ENCODE measurements at regions not wholly inside any gene's neighbourhood (a gene's known extent, or its start where the extent isn't known, plus 50 kb on each side); places are given as distances from the start of the nearest gene placed in this dataset.
"Not testable (repeated sequence)": the region's sequence is repeated elsewhere in the genome, so short reads cannot be mapped to it uniquely, and the experiment has no call there.

GRCh38 chr3:82128271-82128670 is 366.8 kb upstream of the GBE1 start:
- TF ChIP-seq, protein P1, sequence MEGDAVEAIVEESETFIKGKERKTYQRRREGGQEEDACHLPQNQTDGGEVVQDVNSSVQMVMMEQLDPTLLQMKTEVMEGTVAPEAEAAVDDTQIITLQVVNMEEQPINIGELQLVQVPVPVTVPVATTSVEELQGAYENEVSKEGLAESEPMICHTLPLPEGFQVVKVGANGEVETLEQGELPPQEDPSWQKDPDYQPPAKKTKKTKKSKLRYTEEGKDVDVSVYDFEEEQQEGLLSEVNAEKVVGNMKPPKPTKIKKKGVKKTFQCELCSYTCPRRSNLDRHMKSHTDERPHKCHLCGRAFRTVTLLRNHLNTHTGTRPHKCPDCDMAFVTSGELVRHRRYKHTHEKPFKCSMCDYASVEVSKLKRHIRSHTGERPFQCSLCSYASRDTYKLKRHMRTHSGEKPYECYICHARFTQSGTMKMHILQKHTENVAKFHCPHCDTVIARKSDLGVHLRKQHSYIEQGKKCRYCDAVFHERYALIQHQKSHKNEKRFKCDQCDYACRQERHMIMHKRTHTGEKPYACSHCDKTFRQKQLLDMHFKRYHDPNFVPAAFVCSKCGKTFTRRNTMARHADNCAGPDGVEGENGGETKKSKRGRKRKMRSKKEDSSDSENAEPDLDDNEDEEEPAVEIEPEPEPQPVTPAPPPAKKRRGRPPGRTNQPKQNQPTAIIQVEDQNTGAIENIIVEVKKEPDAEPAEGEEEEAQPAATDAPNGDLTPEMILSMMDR (IDR thresholded peaks at IDR 0.05) = no peak
- Histone ChIP-seq H3K4me1 (no peaks in the 10 kb centered on the region), H3K4me3 (ENCODE audit: low read depth, low read length) (no peak overlapping the region), H3K79me2 (no peaks in the 10 kb centered on the region), H3K9me3 (ENCODE audit: control insufficient read depth, low read length) (no peaks in the 10 kb centered on the region), H3K27ac (no peak overlapping the region), H3K9ac (no peak overlapping the region), H2AFZ (no peak overlapping the region), H3K4me2 (ENCODE audit: low read length) (no peak overlapping the region), H3K27me3 (ENCODE audit: control insufficient read depth, insufficient read depth, low read length) (no peaks in the 10 kb centered on the region), H3K36me3 (ENCODE audit: control insufficient read depth, insufficient read depth, low read length) (no peaks in the 10 kb centered on the region)

DNA sequence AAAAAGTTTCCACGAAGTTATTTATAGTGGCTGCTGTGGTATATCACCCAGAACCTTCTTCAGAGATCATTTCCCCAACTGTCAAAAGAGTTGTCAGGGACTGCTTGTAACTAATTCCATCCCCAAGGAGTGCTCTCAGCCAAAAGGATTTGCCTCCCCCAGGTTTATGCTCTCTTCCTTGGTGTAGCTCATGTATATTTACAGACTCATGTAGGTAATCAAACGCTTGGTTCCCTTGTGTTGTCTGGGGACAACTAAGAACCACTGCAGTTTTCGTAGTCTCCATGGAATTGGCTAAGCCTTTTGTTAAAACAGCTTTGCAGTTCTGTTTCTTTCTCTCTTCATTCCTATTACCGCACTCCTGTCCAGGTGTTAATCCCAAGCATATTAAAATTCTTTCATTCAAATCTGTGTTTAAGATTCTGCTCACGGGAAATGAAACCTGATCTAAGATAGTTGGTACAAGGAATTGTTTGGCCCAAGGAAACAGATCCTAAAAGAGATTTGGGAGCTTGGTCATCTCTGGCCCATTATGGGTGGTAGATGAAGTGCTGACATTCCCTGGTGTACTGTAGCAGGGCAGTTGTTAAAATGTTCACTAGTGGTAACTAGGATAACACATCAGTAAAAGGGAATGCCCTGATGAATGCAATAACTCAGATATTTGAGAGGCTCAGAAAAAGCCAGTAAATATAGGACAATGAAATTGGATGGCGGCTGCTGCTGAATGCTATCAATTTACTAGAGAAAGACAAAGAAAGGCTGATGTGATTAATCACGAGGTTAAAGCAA is 361.3 kb upstream of the GBE1 start:
- no peak overlapping the region for H3K9ac ChIP-seq
- TF ChIP-seq, protein P1 (IDR thresholded peaks at IDR 0.05) = no peak
- no peaks in the 10 kb centered on the region for H3K4me1 ChIP-seq
- no peaks in the 10 kb centered on the region for H3K9me3 ChIP-seq (ENCODE audit: control insufficient read depth, low read length)
- H2AFZ ChIP-seq = no peak overlapping the region
- no peaks in the 10 kb centered on the region for H3K27me3 ChIP-seq (ENCODE audit: control insufficient read depth, insufficient read depth, low read length)
- no peaks in the 10 kb centered on the region for H3K36me3 ChIP-seq (ENCODE audit: control insufficient read depth, insufficient read depth, low read length)
- H3K79me2 ChIP-seq = no peaks in the 10 kb centered on the region
- H3K27ac ChIP-seq = no peak overlapping the region
- no peak overlapping the region for H3K4me3 ChIP-seq (ENCODE audit: low read depth, low read length)
- H3K4me2 ChIP-seq (ENCODE audit: low read length) = no peak overlapping the region

GRCh38 chr3:82114589-82114988 is 353.1 kb upstream of the GBE1 start:
- H3K4me3 ChIP-seq (ENCODE audit: low read depth, low read length) = no peak overlapping the region
- H3K4me2 ChIP-seq (ENCODE audit: low read length) = no peak overlapping the region
- H3K36me3 ChIP-seq (ENCODE audit: control insufficient read depth, insufficient read depth, low read length) = no peaks in the 10 kb centered on the region
- no peaks in the 10 kb centered on the region for H3K79me2 ChIP-seq
- H3K9me3 ChIP-seq (ENCODE audit: control insufficient read depth, low read length) = no peaks in the 10 kb centered on the region
- H3K27ac ChIP-seq = no peak overlapping the region
- TF ChIP-seq, protein P1 (IDR thresholded peaks at IDR 0.05) = no peak
- no peaks in the 10 kb centered on the region for H3K4me1 ChIP-seq
- H3K9ac ChIP-seq = no peak overlapping the region
- H3K27me3 ChIP-seq (ENCODE audit: control insufficient read depth, insufficient read depth, low read length) = no peaks in the 10 kb centered on the region
- no peak overlapping the region for H2AFZ ChIP-seq

DNA sequence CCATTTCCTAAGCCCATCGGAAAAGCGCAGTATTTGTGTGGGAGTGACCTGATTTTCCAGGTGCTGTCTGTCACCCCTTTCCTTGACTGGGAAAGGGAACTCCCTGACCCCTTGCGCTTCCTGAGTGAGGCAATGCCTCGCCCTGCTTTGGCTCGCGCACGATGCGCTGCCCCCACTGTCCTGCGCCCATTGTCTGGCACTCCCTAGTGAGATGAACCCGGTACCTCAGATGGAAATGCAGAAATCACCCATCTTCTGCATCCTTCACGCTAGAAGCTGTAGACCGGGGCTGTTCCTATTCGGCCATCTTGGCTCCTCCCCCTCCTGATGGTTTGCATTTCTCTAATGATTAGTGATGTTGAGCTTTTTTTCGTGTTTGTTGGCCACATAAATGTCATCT is 349.3 kb upstream of the GBE1 start:
- not testable (repeated sequence) for H3K4me3 ChIP-seq (ENCODE audit: low read depth, low read length); H2AFZ ChIP-seq; H3K9me3 ChIP-seq (ENCODE audit: control insufficient read depth, low read length); H3K27ac ChIP-seq; H3K9ac ChIP-seq; H3K4me2 ChIP-seq (ENCODE audit: low read length); H3K36me3 ChIP-seq (ENCODE audit: control insufficient read depth, insufficient read depth, low read length); H3K27me3 ChIP-seq (ENCODE audit: control insufficient read depth, insufficient read depth, low read length); H3K4me1 ChIP-seq; H3K79me2 ChIP-seq

DNA sequence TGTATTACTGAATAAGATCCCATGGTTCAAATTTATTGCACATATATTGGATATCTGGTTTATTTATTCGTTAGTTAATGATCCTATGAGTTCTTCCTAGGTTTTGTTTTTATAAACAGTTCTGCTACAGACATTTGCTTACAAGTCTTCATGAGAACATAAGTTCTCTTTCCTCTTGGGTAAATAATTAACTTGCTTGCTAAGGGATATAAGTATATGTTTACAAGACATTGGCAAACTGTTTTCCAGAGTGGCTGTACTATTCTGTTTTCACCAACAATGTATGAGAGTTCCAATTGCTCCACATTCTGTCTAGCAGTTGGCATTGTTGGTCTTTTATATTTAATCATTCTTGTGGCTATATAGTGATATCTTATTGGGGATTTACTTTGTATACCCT is 341.8 kb upstream of the GBE1 start:
- Histone ChIP-seq H3K4me2 (ENCODE audit: low read length) (no peak overlapping the region), H3K36me3 (ENCODE audit: control insufficient read depth, insufficient read depth, low read length) (no peaks in the 10 kb centered on the region), H3K27ac (no peak overlapping the region), H3K4me1 (no peaks in the 10 kb centered on the region), H3K9ac (no peak overlapping the region), H3K4me3 (ENCODE audit: low read depth, low read length) (no peak overlapping the region), H3K9me3 (ENCODE audit: control insufficient read depth, low read length) (no peaks in the 10 kb centered on the region), H3K79me2 (no peaks in the 10 kb centered on the region), H3K27me3 (ENCODE audit: control insufficient read depth, insufficient read depth, low read length) (no peaks in the 10 kb centered on the region), H2AFZ (no peak overlapping the region)
- TF ChIP-seq, protein P1 (IDR thresholded peaks at IDR 0.05) = no peak
